ENCODE measurements at regions not wholly inside any gene's neighbourhood (a gene's known extent, or its start where the extent isn't known, plus 50 kb on each side); places are given as distances from the start of the nearest gene placed in this dataset.

DNA sequence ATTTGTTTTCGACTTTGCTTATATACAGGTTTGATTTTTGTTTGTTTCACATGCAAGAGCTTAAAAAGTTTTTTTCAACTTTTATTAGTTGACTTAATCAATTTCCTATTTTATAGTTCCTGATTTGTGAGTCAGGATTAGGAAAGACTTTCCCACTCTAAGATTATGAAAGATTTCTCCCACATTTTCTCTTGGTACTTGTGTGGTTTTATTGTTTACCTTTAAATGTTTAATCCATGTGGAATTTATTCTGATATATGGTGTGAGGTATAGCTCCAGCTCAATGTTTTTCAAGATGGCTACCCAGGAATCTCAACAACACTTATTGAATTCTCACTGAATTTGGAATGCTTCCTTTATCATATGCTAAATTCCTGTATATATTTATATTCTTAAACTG, 117.8 kb upstream of the LGALSL start:
- no peaks in the 10 kb centered on the region for H3K36me3 Mint-ChIP-seq
- DNase-seq (ENCODE audit: extremely low spot score, unreplicated experiment): no peak
- peaks cover 7% of the 10 kb centered on the region for H3K4me1 Mint-ChIP-seq (ENCODE audit: unreplicated experiment)
- TF ChIP-seq, protein P1, sequence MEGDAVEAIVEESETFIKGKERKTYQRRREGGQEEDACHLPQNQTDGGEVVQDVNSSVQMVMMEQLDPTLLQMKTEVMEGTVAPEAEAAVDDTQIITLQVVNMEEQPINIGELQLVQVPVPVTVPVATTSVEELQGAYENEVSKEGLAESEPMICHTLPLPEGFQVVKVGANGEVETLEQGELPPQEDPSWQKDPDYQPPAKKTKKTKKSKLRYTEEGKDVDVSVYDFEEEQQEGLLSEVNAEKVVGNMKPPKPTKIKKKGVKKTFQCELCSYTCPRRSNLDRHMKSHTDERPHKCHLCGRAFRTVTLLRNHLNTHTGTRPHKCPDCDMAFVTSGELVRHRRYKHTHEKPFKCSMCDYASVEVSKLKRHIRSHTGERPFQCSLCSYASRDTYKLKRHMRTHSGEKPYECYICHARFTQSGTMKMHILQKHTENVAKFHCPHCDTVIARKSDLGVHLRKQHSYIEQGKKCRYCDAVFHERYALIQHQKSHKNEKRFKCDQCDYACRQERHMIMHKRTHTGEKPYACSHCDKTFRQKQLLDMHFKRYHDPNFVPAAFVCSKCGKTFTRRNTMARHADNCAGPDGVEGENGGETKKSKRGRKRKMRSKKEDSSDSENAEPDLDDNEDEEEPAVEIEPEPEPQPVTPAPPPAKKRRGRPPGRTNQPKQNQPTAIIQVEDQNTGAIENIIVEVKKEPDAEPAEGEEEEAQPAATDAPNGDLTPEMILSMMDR (conservative IDR thresholded peaks at IDR 0.05): no peak
- no peaks in the 10 kb centered on the region for H3K9me3 Mint-ChIP-seq
- H3K27ac Mint-ChIP-seq: no peak overlapping the region
- no peak overlapping the region for H3K4me3 Mint-ChIP-seq
- no peaks in the 10 kb centered on the region for H3K27me3 Mint-ChIP-seq

DNA sequence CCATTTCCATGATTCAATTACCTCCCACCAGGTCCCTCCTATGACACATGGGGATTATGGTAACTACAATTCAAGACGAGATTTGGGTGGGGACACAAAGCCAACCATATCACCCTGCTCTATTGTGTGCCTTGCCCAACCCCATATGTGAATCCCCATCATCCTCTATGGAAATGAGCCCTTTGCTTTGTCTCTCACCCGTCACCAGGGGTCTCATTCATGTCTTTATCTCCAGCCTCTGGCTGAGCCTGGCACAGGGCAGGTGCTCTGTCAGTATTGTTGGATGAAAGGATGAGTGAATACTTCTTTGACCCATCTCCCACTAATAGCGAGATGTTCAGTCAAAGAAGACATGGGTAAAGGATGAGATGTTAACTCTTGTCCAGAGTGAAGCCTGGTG, 116.6 kb upstream of the LGALSL start:
- DNase-seq (ENCODE audit: extremely low spot score, unreplicated experiment): no peak
- H3K4me1 Mint-ChIP-seq (ENCODE audit: unreplicated experiment): no peaks in the 10 kb centered on the region
- no peak overlapping the region for H3K4me3 Mint-ChIP-seq
- no peaks in the 10 kb centered on the region for H3K36me3 Mint-ChIP-seq
- H3K27me3 Mint-ChIP-seq: no peaks in the 10 kb centered on the region
- TF ChIP-seq, protein P1 (conservative IDR thresholded peaks at IDR 0.05): no peak
- no peaks in the 10 kb centered on the region for H3K9me3 Mint-ChIP-seq
- H3K27ac Mint-ChIP-seq: no peak overlapping the region

DNA sequence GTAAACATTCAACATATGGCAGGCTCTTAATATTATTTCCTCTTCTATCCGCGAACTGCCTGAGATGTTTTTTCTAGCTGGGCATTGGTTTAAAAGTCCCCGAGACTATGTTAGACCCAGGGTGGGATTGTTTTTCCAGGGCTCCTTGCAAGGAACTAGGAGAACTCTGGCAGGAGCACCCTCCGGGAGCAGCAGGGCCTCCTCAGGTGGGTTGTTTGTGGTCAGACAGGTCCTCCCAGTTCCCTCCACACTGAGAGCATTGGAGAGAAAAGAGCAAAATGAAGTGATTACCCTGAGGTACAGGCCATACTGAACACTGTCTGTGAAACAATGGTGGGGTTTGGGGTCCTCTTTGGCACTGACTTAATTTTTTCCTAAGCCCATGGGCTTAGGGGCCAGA, 115.9 kb upstream of the LGALSL start:
- Mint-ChIP-seq H3K27ac (no peak overlapping the region), H3K4me3 (no peak overlapping the region), H3K36me3 (no peaks in the 10 kb centered on the region), H3K4me1 (ENCODE audit: unreplicated experiment) (no peaks in the 10 kb centered on the region), H3K9me3 (no peaks in the 10 kb centered on the region), H3K27me3 (no peaks in the 10 kb centered on the region)
- TF ChIP-seq, protein P1 (conservative IDR thresholded peaks at IDR 0.05): no peak
- DNase-seq (ENCODE audit: extremely low spot score, unreplicated experiment): no peak

DNA sequence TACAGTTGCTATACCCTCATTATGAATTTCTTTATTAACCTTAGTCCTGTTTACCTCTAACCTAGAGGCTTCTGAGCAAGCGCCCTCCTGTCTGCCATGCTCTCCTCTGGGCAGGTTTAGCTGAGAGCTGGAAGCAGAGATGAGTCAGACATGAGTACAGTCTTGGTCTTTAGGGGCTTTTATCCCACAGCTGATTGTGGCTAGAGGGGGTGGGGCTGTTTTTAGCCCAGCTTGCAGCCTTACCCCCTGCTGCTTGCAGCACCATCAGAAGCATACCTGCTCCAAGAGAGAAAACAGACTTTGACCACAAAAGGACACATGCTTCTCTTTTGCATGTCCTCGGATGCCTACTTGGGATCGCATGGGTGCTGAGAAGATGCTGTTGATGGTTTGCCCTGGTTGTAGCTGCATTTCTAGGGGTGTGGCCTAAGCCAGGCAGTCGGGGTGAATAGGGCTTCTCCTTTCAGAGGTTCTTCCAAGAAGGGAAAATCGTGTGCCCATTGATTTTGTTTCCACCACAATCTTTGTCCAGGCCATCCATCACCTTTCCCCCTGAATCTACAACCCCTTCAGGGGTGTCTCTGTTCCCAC, 115.0 kb upstream of the LGALSL start:
- no peaks in the 10 kb centered on the region for H3K9me3 Mint-ChIP-seq
- no peaks in the 10 kb centered on the region for H3K36me3 Mint-ChIP-seq
- H3K4me3 Mint-ChIP-seq: no peak overlapping the region
- TF ChIP-seq, protein P1 (conservative IDR thresholded peaks at IDR 0.05): no peak
- H3K4me1 Mint-ChIP-seq (ENCODE audit: unreplicated experiment): no peaks in the 10 kb centered on the region
- H3K27me3 Mint-ChIP-seq: no peaks in the 10 kb centered on the region
- no peak overlapping the region for H3K27ac Mint-ChIP-seq
- DNase-seq (ENCODE audit: extremely low spot score, unreplicated experiment): no peak

DNA sequence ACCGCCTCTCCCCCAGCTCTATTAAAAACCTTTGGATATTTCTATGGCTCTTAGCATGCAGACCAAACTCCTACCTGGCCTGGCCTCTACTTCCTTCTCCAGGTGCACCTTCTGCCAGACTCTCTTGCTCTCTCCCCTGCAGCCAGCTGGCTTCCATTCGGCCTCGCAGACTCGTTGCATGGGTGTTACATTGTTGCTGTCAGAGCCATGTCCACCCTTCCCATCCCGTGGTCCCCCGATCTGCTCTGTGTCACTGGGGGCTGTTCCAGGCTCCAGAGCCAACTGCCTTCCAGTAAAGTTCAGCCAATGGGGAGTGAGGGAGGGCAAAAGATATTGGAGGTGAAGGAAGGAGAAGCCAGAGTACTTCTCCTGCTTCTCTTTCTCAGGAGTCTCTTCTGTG, 112.5 kb upstream of the LGALSL start:
- no peak overlapping the region for H3K4me3 Mint-ChIP-seq
- DNase-seq (ENCODE audit: extremely low spot score, unreplicated experiment): no peak
- H3K36me3 Mint-ChIP-seq: no peaks in the 10 kb centered on the region
- no peaks in the 10 kb centered on the region for H3K4me1 Mint-ChIP-seq (ENCODE audit: unreplicated experiment)
- H3K27ac Mint-ChIP-seq: no peak overlapping the region
- TF ChIP-seq, protein P1 (conservative IDR thresholded peaks at IDR 0.05): no peak
- no peaks in the 10 kb centered on the region for H3K27me3 Mint-ChIP-seq
- no peaks in the 10 kb centered on the region for H3K9me3 Mint-ChIP-seq

All from type B pancreatic cell (in vitro differentiated cells).